AG04450 (cell line): ENCODE measurements at regions not wholly inside any gene's neighbourhood (a gene's known extent, or its start where the extent isn't known, plus 50 kb on each side); places are given as distances from the start of the nearest gene placed in this dataset.

ENCODE experiments used
- CTCF ChIA-PET: fragments of 300-600, 350-600 bp; formaldehyde crosslinking; extraction: SDS; loops from one replicate; lab custom pipeline; 2022; ENCODE audit warnings: antibody characterized with exemption, inconsistent platforms; lab: Charles Lee
- POLR2A ChIA-PET: fragments of 350-600 bp; formaldehyde crosslinking; extraction: SDS; loops from one replicate; lab custom pipeline; 2021; ENCODE audit warnings: antibody characterized with exemption, inconsistent platforms; lab: Yijun Ruan, JAX
- DNase-seq: peaks from one replicate; pipeline ENCODE4 v3.0.0-alpha.2; 2011; ENCODE audit warnings: low read depth, low spot score
- H3K27ac ChIP-seq: one replicate; pipeline ENCODE4 v1.5.1; 2012; ENCODE audit warnings: low read depth, low read length, control low read depth
- H3K27me3 ChIP-seq: one replicate; pipeline ENCODE4 v1.6.0; 2012; ENCODE audit warnings: low read length; ENCODE audit not compliant: control insufficient read depth, insufficient read depth
- H3K4me3 ChIP-seq: 2 replicates; pipeline ENCODE4 v1.5.1; 2011; ENCODE audit warnings: mild to moderate bottlenecking, low read depth, low read length, control low read depth
- H3K9me3 ChIP-seq: 2 replicates; pipeline ENCODE4 v1.5.1; 2012; ENCODE audit warnings: low read length; ENCODE audit not compliant: control insufficient read depth, insufficient read depth
- TF ChIP-seq, protein P1 (sequence below): IDR thresholded peaks from 2 replicates; pipeline ENCODE4 v1.5.1; 2011; ENCODE audit warnings: low read depth, low read length, control low read depth, inconsistent platforms

DNA sequence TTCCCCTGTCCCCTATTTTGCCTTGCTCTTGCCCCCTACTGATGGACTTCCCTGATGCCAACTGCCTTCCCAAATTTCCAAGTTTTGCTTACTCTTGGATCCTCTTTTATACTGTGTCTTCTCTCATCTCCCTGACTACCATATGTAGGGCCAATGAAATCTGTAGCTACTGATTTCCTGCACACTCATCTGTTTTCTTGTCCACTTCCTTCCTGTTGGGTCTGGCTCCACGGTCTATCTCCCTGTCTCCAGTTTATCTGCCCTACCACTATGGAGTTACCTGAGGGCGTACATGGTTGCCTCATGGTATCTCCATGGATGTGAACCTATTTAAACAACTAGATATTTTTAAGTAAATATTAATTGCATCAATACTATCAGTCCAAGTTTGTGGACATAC lies 140.3 kb upstream of the MCHR2 start:
- no peak overlapping the region for H3K27ac ChIP-seq
- H3K27me3 ChIP-seq: peaks cover 10% of the 10 kb centered on the region
- DNase-seq: no peak
- TF ChIP-seq, protein P1, sequence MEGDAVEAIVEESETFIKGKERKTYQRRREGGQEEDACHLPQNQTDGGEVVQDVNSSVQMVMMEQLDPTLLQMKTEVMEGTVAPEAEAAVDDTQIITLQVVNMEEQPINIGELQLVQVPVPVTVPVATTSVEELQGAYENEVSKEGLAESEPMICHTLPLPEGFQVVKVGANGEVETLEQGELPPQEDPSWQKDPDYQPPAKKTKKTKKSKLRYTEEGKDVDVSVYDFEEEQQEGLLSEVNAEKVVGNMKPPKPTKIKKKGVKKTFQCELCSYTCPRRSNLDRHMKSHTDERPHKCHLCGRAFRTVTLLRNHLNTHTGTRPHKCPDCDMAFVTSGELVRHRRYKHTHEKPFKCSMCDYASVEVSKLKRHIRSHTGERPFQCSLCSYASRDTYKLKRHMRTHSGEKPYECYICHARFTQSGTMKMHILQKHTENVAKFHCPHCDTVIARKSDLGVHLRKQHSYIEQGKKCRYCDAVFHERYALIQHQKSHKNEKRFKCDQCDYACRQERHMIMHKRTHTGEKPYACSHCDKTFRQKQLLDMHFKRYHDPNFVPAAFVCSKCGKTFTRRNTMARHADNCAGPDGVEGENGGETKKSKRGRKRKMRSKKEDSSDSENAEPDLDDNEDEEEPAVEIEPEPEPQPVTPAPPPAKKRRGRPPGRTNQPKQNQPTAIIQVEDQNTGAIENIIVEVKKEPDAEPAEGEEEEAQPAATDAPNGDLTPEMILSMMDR: no peak
- CTCF ChIA-PET: no interaction called here
- POLR2A ChIA-PET: no interaction called here
- no peaks in the 10 kb centered on the region; the same call in 1 of the 2 replicates for H3K9me3 ChIP-seq
- no peak overlapping the region for H3K4me3 ChIP-seq

DNA sequence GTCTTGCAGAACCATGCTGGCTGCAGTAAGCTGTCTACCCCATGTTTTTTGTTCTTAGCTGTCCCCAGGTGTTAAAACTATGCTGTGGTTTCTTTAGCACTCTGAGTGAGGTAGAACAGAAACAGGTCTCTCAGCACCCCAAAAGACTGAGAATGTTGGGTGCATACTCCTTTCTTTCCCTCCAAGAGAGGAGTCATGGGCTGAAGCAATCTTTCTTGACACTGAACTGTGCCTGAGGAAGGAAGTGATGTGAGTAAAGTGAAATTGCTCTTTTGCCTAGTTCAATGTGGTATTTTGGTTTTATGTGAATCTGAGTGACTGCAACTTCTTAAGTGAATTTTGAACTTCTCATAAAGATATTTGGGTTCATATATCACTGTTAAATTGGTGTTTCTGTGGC lies 138.0 kb upstream of the MCHR2 start:
- CTCF ChIA-PET: no interaction called here
- DNase-seq: no peak
- POLR2A ChIA-PET: no interaction called here

DNA sequence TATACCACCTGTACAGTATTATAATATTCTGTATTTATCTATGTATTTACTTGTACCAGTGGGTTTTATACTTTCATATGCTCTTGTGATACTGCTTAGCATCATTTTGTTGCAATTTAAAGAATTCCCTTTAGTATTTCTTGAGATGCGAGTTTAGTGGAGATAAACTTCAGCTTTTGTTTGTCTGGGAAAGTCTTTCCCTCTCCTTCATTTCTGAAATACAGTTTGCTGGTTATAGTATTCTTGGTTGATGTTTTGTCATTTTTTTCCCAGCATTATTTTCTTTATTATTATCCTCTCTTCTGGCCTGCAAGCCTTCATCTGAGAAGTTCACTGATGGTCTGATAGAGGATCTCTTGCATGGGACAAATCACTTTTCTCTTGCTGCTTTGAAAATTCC lies 136.6 kb upstream of the MCHR2 start:
- ChIA-PET POLR2A (no interaction called here), CTCF (no interaction called here)
- Histone ChIP-seq H3K27ac (no peak overlapping the region), H3K4me3 (no peak overlapping the region), H3K9me3 (no peaks in the 10 kb centered on the region), H3K27me3 (peaks cover 10% of the 10 kb centered on the region)
- TF ChIP-seq, protein P1: no peak
- DNase-seq: no peak

More for the DNA sequence above, 138.0 kb upstream of the MCHR2 start:
- no peak overlapping the region for H3K4me3 ChIP-seq
- peaks cover 12% of the 10 kb centered on the region for H3K27me3 ChIP-seq
- no peaks in the 10 kb centered on the region; the same call in 1 of the 2 replicates for H3K9me3 ChIP-seq
- H3K27ac ChIP-seq: no peak overlapping the region
- TF ChIP-seq, protein P1: no peak

DNA sequence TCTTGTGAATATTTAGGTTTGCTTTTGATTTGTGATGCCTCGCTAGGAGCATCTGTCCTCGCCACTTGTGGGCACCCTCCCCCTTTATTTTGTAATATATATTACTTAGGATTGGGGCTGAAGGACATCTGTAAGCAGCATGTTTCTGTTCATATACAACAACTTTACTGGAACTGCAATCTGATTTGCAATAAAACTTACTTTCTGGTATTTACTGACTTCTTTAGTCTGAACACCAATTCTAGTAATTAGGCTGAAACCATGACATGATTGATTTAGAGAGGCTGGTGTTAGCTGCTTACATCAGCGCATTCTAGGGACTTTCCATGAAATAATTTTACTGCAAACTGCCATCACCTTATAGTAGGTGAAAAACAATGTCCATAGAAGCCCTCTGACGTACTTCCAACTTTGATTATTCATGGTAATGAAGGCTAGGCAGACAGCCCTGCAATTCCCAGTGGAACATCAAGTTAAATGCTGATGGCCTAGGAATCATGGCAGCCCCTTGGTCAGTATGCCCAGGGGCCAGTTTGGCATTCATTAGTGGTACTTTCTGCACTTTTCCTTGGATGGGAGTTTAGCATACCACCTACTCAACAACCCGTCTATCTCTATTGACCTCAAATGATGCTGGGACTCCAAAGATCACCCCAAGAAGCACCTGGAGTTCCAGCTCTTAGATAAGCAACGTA lies 132.9 kb upstream of the MCHR2 start:
- TF ChIP-seq, protein P1: no peak
- ChIA-PET POLR2A (no interaction called here), CTCF (no interaction called here)
- no peak overlapping the region for H3K4me3 ChIP-seq
- no peak for DNase-seq
- no peaks in the 10 kb centered on the region for H3K9me3 ChIP-seq
- no peak overlapping the region for H3K27ac ChIP-seq
- H3K27me3 ChIP-seq: peaks cover 9% of the 10 kb centered on the region

DNA sequence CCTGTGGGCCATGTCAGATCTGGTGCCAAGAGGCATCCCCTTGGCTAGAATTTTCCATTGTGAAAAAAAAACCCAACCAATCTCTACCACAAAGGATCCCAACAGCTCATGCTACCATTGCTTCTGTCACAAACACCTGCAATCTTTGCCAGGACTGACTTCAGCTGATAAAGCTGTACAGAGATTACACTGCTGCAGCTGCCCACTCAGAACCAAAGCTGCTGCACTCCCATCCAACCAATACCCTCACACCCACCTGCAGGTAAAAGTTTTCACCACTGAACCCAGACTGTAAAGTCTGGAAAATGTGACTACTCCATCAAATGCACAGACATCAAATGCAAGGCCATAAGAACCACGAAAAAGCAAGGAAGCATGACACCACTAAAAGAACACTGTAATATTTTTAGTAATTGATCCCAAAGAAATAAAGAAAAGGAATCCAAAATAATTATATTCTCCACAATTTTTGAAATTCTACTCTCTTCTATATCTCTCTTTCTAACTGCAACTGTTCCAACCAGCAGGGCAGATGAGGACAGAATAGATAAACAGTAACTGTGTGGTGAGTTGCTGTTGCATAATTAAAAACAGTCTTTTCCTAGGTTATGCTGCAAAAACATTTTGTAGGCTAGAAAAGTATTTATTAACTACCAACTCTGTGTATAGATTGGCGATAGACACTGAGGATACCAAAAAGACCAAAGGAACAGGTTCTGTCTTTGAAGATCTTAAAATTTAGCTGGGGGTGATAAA lies 128.0 kb upstream of the MCHR2 start:
- TF ChIP-seq, protein P1: no peak
- no peaks in the 10 kb centered on the region for H3K9me3 ChIP-seq
- H3K4me3 ChIP-seq: no peak overlapping the region
- no peak for DNase-seq
- ChIA-PET CTCF (interaction anchor here (0.6 to 1.3 kb wide), 4 partner anchors 14 to 351 kb away, joined by 3 read pairs; no protein-coding TSS in a partner anchor), POLR2A (no interaction called here)
- no peak overlapping the region for H3K27ac ChIP-seq
- H3K27me3 ChIP-seq: peaks cover 9% of the 10 kb centered on the region
